ENCODE measurements at regions not wholly inside any gene's neighbourhood (a gene's known extent, or its start where the extent isn't known, plus 50 kb on each side); places are given as distances from the start of the nearest gene placed in this dataset.

- TF ChIP-seq, protein P1, sequence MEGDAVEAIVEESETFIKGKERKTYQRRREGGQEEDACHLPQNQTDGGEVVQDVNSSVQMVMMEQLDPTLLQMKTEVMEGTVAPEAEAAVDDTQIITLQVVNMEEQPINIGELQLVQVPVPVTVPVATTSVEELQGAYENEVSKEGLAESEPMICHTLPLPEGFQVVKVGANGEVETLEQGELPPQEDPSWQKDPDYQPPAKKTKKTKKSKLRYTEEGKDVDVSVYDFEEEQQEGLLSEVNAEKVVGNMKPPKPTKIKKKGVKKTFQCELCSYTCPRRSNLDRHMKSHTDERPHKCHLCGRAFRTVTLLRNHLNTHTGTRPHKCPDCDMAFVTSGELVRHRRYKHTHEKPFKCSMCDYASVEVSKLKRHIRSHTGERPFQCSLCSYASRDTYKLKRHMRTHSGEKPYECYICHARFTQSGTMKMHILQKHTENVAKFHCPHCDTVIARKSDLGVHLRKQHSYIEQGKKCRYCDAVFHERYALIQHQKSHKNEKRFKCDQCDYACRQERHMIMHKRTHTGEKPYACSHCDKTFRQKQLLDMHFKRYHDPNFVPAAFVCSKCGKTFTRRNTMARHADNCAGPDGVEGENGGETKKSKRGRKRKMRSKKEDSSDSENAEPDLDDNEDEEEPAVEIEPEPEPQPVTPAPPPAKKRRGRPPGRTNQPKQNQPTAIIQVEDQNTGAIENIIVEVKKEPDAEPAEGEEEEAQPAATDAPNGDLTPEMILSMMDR (IDR thresholded peaks at IDR 0.05) = no peak
- TF ChIP-seq POLR2A (IDR thresholded peaks at IDR 0.05) = no peak
Measured at GRCh38 chr11:112877581-112877980, 83.6 kb upstream of the NCAM1 start.
